ENCODE measurements at regions not wholly inside any gene's neighbourhood (a gene's known extent, or its start where the extent isn't known, plus 50 kb on each side); places are given as distances from the start of the nearest gene placed in this dataset.

GRCh38 chr2:2876331-2877221 lies 501.0 kb downstream of the EIPR1 start:
- TF ChIP-seq YY1 (IDR thresholded peaks at IDR 0.05; ENCODE audit: insufficient read depth, insufficient read length) (no peak), ZNF274 (IDR thresholded peaks at IDR 0.05; ENCODE audit: low read depth, low read length) (no peak), SUZ12 (IDR thresholded peaks at IDR 0.05; ENCODE audit: extremely low read depth, insufficient read depth, insufficient read length) (no peak)

Data from NT2/D1 (cell line).